Type B pancreatic cell (in vitro differentiated cells): ENCODE measurements at regions not wholly inside any gene's neighbourhood (a gene's known extent, or its start where the extent isn't known, plus 50 kb on each side); places are given as distances from the start of the nearest gene placed in this dataset.
"Not testable (repeated sequence)": the region's sequence is repeated elsewhere in the genome, so short reads cannot be mapped to it uniquely, and the experiment has no call there.

ENCODE experiments used
- DNase-seq: peaks from one replicate; pipeline ENCODE4 v3.0.0; 2021; ENCODE audit warnings: mixed read lengths; ENCODE audit not compliant: unreplicated experiment; ENCODE audit errors: extremely low spot score
- H3K27ac Mint-ChIP-seq: 2 replicates; pipeline ENCODE4 v1.8.0; 2021; ENCODE audit warnings: mild to moderate bottlenecking, mixed read lengths
- H3K27me3 Mint-ChIP-seq: 2 replicates; pipeline ENCODE4 v1.8.0; 2021; ENCODE audit warnings: mixed read lengths
- H3K36me3 Mint-ChIP-seq: 2 replicates; pipeline ENCODE4 v1.8.0; 2021; ENCODE audit warnings: mixed read lengths
- H3K4me1 Mint-ChIP-seq: one replicate; pipeline ENCODE4 v1.8.0; 2021; ENCODE audit warnings: mixed read lengths; ENCODE audit not compliant: unreplicated experiment
- H3K4me3 Mint-ChIP-seq: 2 replicates; pipeline ENCODE4 v1.8.0; 2021; ENCODE audit warnings: mild to moderate bottlenecking, mixed read lengths
- H3K9me3 Mint-ChIP-seq: 2 replicates; pipeline ENCODE4 v1.8.0; 2021; ENCODE audit warnings: mixed read lengths
- CTCF ChIP-seq: fragments of 200-600 bp; sonication (generic); conservative IDR thresholded peaks from 2 replicates; pipeline ENCODE4 v1.5.0; 2021; ENCODE audit warnings: antibody characterized with exemption, mild to moderate bottlenecking

DNA sequence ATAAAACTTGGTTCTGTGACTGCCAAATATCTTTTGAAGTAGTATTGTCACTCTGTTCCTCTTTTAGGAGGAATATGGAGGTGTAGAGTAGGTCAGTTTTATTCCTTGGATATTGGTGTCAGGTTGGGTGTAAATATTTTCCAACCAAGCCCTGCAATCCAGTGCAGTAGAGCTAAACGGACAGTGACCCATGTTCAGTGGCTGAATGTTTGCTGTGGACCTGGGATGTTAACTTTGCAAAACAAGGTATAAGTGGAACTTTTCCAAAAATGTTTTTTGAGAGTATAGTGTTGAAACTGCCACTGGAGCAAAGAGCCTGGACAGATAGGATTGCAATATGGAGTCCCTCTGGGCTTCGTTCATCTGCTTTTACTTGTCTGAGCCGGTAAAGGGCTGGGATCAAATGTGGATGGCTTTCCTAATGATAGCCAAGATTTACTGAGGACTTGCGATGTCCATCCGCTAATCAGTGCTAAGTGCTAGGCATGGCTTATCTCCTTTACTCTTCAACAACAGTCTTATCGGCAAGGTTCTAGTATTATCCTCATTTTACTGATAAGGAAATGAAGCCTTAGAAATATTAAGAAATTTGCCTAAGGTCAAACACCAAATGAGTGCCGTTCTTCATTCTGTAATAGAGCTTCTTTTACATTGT is 69.0 kb upstream of the BACH2 start:
- Mint-ChIP-seq H3K27ac (no peak overlapping the region), H3K4me1 (peaks cover 31% of the 10 kb centered on the region), H3K4me3 (no peak overlapping the region)

DNA sequence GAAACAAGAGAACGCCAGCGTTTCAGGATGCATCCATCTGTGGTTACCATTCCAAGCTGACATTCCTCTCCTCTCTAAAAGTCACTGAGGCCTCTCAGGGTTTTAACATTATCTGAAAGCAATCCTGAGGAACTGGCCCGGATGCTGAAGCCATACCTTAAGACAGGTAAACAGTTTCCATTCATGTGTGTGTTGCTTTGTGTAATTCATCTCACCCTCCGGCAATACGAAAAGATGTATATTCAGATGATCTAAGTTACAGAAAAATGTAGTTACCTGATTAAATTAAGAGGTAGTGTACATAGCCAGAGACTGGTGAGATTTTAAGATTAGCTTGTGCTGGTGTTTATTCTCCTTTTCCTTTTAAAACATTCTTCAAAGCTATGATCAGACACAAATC is 68.4 kb upstream of the BACH2 start:
- Mint-ChIP-seq H3K4me3 (no peak overlapping the region), H3K4me1 (peaks cover 31% of the 10 kb centered on the region), H3K27me3 (peaks cover 3% of the 10 kb centered on the region), H3K9me3 (peaks cover 5% of the 10 kb centered on the region), H3K36me3 (no peaks in the 10 kb centered on the region), H3K27ac (no peak overlapping the region)
- DNase-seq = no peak
- TF ChIP-seq CTCF = no peak

More for the DNA sequence above, 69.0 kb upstream of the BACH2 start:
- Mint-ChIP-seq H3K36me3 (no peaks in the 10 kb centered on the region), H3K9me3 (peaks cover 5% of the 10 kb centered on the region), H3K27me3 (peaks cover 3% of the 10 kb centered on the region)
- no peak for TF ChIP-seq CTCF
- no peak for DNase-seq

DNA sequence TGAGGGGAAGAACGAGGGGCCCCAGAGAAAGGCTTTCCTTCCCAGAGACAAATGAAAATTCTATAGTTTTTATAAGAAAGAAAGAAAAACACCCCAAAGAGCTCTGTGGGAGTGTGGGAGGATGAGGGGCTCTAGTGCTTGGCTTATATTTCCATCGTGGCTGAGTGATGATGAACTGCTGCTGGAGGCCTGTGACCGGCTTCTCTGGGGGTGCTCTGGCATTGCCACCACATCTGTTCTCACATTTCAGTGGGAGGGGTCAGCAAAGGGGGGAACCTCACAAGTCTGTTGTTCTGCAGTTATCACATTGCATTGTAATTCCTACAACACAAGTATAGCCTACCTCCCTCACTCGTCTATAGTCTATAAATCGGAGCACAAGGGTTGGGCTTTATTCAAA is 67.6 kb upstream of the BACH2 start:
- no peak overlapping the region for H3K27ac Mint-ChIP-seq
- peaks cover 3% of the 10 kb centered on the region for H3K27me3 Mint-ChIP-seq
- peaks cover 25% of the 10 kb centered on the region for H3K4me1 Mint-ChIP-seq
- no peak for DNase-seq
- H3K4me3 Mint-ChIP-seq = no peak overlapping the region
- TF ChIP-seq CTCF = no peak
- H3K36me3 Mint-ChIP-seq = no peaks in the 10 kb centered on the region
- peaks cover 5% of the 10 kb centered on the region for H3K9me3 Mint-ChIP-seq

- H3K9me3 Mint-ChIP-seq = no peaks in the 10 kb centered on the region
- H3K4me3 Mint-ChIP-seq = no peak overlapping the region
- H3K36me3 Mint-ChIP-seq = no peaks in the 10 kb centered on the region
- peaks cover 18% of the 10 kb centered on the region for H3K4me1 Mint-ChIP-seq
- TF ChIP-seq CTCF = no peak
- H3K27ac Mint-ChIP-seq = no peak overlapping the region
- no peak for DNase-seq
- peaks cover 3% of the 10 kb centered on the region for H3K27me3 Mint-ChIP-seq
Observed at GRCh38 chr6:90362318-90362717, 65.7 kb upstream of the BACH2 start.

GRCh38 chr6:90361174-90361573 is 64.5 kb upstream of the BACH2 start:
- no peak overlapping the region for H3K27ac Mint-ChIP-seq
- peaks cover 21% of the 10 kb centered on the region for H3K4me1 Mint-ChIP-seq
- no peaks in the 10 kb centered on the region for H3K36me3 Mint-ChIP-seq
- no peak overlapping the region for H3K4me3 Mint-ChIP-seq
- H3K9me3 Mint-ChIP-seq = no peaks in the 10 kb centered on the region
- TF ChIP-seq CTCF = no peak
- peaks cover 3% of the 10 kb centered on the region for H3K27me3 Mint-ChIP-seq
- DNase-seq = no peak

- H3K4me3 Mint-ChIP-seq, DNase-seq, H3K4me1 Mint-ChIP-seq, H3K36me3 Mint-ChIP-seq, H3K27ac Mint-ChIP-seq, H3K27me3 Mint-ChIP-seq, H3K9me3 Mint-ChIP-seq: not testable (repeated sequence)
Observed at GRCh38 chr6:90358036-90358770, 61.6 kb upstream of the BACH2 start.
